ENCODE measurements at regions not wholly inside any gene's neighbourhood (a gene's known extent, or its start where the extent isn't known, plus 50 kb on each side); places are given as distances from the start of the nearest gene placed in this dataset.
"Not testable (repeated sequence)": the region's sequence is repeated elsewhere in the genome, so short reads cannot be mapped to it uniquely, and the experiment has no call there.

- no peak overlapping the region for H3K4me3 ChIP-seq (ENCODE audit: low read depth, low read length)
- DNase-seq (ENCODE audit: low read depth, low spot score): no peak
- no peak for TF ChIP-seq CTCF (IDR thresholded peaks at IDR 0.05; ENCODE audit: insufficient read depth, low read length, missing control alignments)
- CTCF ChIA-PET: interaction anchor here (1.4 kb wide), 1 partner anchor 23 kb away, joined by 3 read pairs; no protein-coding TSS in a partner anchor
- POLR2A ChIA-PET: no interaction called here
These were observed 149.3 kb upstream of the NT5E start for GRCh38 chr6:85300581-85300980.

GRCh38 chr6:85298553-85298952 lies 151.3 kb upstream of the NT5E start:
- H3K4me3 ChIP-seq (ENCODE audit: low read depth, low read length): no peak overlapping the region
- no peak for TF ChIP-seq CTCF (IDR thresholded peaks at IDR 0.05; ENCODE audit: insufficient read depth, low read length, missing control alignments)
- DNase-seq (ENCODE audit: low read depth, low spot score): no peak
- ChIA-PET POLR2A (no interaction called here), CTCF (no interaction called here)

GRCh38 chr6:85291326-85291725 lies 158.6 kb upstream of the NT5E start:
- POLR2A ChIA-PET: no interaction called here

GRCh38 chr6:85287654-85288053 lies 162.2 kb upstream of the NT5E start:
- DNase-seq (ENCODE audit: low read depth, low spot score): no peak
- ChIA-PET POLR2A (no interaction called here), CTCF (no interaction called here)
- H3K4me3 ChIP-seq (ENCODE audit: low read depth, low read length): no peak overlapping the region
- TF ChIP-seq CTCF (IDR thresholded peaks at IDR 0.05; ENCODE audit: insufficient read depth, low read length, missing control alignments): no peak

More at GRCh38 chr6:85291326-85291725, 158.6 kb upstream of the NT5E start:
- CTCF ChIA-PET: no interaction called here
- no peak for TF ChIP-seq CTCF (IDR thresholded peaks at IDR 0.05; ENCODE audit: insufficient read depth, low read length, missing control alignments)
- no peak for DNase-seq (ENCODE audit: low read depth, low spot score)
- H3K4me3 ChIP-seq (ENCODE audit: low read depth, low read length): no peak overlapping the region

GRCh38 chr6:85287158-85287557 lies 162.7 kb upstream of the NT5E start:
- H3K4me3 ChIP-seq (ENCODE audit: low read depth, low read length): no peak overlapping the region
- no peak for TF ChIP-seq CTCF (IDR thresholded peaks at IDR 0.05; ENCODE audit: insufficient read depth, low read length, missing control alignments)
- ChIA-PET POLR2A (no interaction called here), CTCF (no interaction called here)
- no peak for DNase-seq (ENCODE audit: low read depth, low spot score)

GRCh38 chr6:85286507-85286906 lies 163.4 kb upstream of the NT5E start:
- DNase-seq (ENCODE audit: low read depth, low spot score); CTCF ChIA-PET; POLR2A ChIA-PET; H3K4me3 ChIP-seq (ENCODE audit: low read depth, low read length): not testable (repeated sequence)

- no peak for TF ChIP-seq CTCF (IDR thresholded peaks at IDR 0.05; ENCODE audit: insufficient read depth, low read length, missing control alignments)
- CTCF ChIA-PET: no interaction called here
- POLR2A ChIA-PET: no interaction called here
- DNase-seq (ENCODE audit: low read depth, low spot score): no peak
- no peak overlapping the region for H3K4me3 ChIP-seq (ENCODE audit: low read depth, low read length)
These were observed 163.9 kb upstream of the NT5E start for GRCh38 chr6:85285934-85286333.

Measured in AG04449 (cell line).